ENCODE measurements at regions not wholly inside any gene's neighbourhood (a gene's known extent, or its start where the extent isn't known, plus 50 kb on each side); places are given as distances from the start of the nearest gene placed in this dataset.

DNA sequence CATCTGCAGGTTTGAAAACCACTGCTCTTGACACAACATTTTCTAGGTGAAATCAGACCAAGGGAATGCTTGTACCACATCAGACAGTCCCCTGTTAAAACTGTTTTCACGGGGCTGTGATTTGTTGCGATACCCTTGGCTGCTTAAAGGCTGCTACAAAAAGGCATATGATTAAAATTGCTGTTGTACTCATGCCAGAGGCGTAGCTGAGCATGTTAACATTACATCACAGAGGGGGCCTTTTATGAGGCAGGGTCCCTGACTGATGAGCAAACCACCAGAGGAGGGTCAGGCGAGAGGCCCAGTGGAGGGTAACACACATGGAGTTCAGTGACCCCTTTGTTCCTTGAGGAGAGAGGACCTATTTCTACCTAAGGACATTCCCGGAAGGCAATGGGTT, 70.4 kb upstream of the CDYL start:
- Histone ChIP-seq H3K9me2 (ENCODE audit: insufficient read depth, low read length) (no peaks in the 10 kb centered on the region), H3K79me2 (ENCODE audit: insufficient read depth, low read depth, low read length) (no peaks in the 10 kb centered on the region), H3K27ac (ENCODE audit: low read depth, low read length, poor library complexity, severe bottlenecking) (no peak overlapping the region), H4K20me1 (ENCODE audit: insufficient read depth, low read length) (no peaks in the 10 kb centered on the region), H3K4me2 (ENCODE audit: low read length) (no peak overlapping the region), H3K36me3 (ENCODE audit: insufficient read depth, low read length) (no peaks in the 10 kb centered on the region), H3K9me3 (ENCODE audit: low read length) (no peaks in the 10 kb centered on the region), H3K4me1 (ENCODE audit: insufficient read depth, low read length, poor library complexity, severe bottlenecking) (no peaks in the 10 kb centered on the region), H3K4me3 (ENCODE audit: low read depth, low read length, poor library complexity, severe bottlenecking) (no peak overlapping the region), H2AFZ (ENCODE audit: low read length) (no peak overlapping the region)
- ChIA-PET CTCF (ENCODE audit: unreplicated experiment) (no interaction called here), POLR2A (interaction anchor here (0.6 to 0.7 kb wide), 4 partner anchors 37 to 1139 kb away, joined by 3 to 7 read pairs (median 3); no protein-coding TSS in a partner anchor)
- intact Hi-C loops (cut with micrococcal nuclease; ENCODE audit: unreplicated experiment), result no loop called here
- BruUV-seq (replicated peaks), result no TSS peak
- no peak for DNase-seq (ENCODE audit: low spot score)
- TF ChIP-seq EZH2phosphoT487 (IDR thresholded peaks at IDR 0.05; ENCODE audit: borderline replicate concordance, low read depth, low read length) (no peak), CTCF (conservative IDR thresholded peaks at IDR 0.05; ENCODE audit: low read length) (no peak)

DNA sequence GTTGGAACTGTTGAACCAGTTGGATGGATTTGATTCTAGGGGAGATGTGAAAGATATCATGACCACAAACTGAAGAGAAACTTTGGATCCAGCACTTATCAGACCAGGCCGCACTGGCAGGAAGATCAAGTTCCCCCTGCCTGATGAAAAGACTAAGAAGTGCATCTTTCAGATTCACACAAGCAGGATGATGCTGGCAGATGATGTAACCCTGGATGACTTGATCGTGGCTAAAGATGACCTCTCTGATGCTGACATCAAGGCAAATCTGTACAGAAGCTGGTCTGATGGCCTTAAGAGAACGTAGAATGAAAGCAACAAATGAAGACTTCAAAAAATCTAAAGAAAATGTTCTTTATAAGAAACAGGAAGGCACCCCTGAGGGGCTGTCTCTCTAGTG, 72.8 kb upstream of the CDYL start:
- Histone ChIP-seq H3K36me3 (ENCODE audit: insufficient read depth, low read length) (no peaks in the 10 kb centered on the region), H2AFZ (ENCODE audit: low read length) (no peak overlapping the region), H3K27ac (ENCODE audit: low read depth, low read length, poor library complexity, severe bottlenecking) (no peak overlapping the region), H3K9me2 (ENCODE audit: insufficient read depth, low read length) (no peaks in the 10 kb centered on the region), H3K4me3 (ENCODE audit: low read depth, low read length, poor library complexity, severe bottlenecking) (no peak overlapping the region), H3K9me3 (ENCODE audit: low read length) (no peaks in the 10 kb centered on the region), H3K79me2 (ENCODE audit: insufficient read depth, low read depth, low read length) (no peaks in the 10 kb centered on the region), H4K20me1 (ENCODE audit: insufficient read depth, low read length) (no peaks in the 10 kb centered on the region), H3K4me1 (ENCODE audit: insufficient read depth, low read length, poor library complexity, severe bottlenecking) (no peaks in the 10 kb centered on the region), H3K4me2 (ENCODE audit: low read length) (no peak overlapping the region)
- TF ChIP-seq CTCF (conservative IDR thresholded peaks at IDR 0.05; ENCODE audit: low read length) (no peak), EZH2phosphoT487 (IDR thresholded peaks at IDR 0.05; ENCODE audit: borderline replicate concordance, low read depth, low read length) (no peak)
- BruUV-seq (replicated peaks), result no TSS peak
- ChIA-PET CTCF (ENCODE audit: unreplicated experiment) (no interaction called here), POLR2A (no interaction called here)
- no peak for DNase-seq (ENCODE audit: low spot score)
- intact Hi-C loops (cut with micrococcal nuclease; ENCODE audit: unreplicated experiment), result no loop called here

- BruUV-seq (replicated peaks), result no TSS peak
- Histone ChIP-seq H3K4me1 (ENCODE audit: insufficient read depth, low read length, poor library complexity, severe bottlenecking) (no peaks in the 10 kb centered on the region), H4K20me1 (ENCODE audit: insufficient read depth, low read length) (no peaks in the 10 kb centered on the region), H3K79me2 (ENCODE audit: insufficient read depth, low read depth, low read length) (no peaks in the 10 kb centered on the region), H3K9me2 (ENCODE audit: insufficient read depth, low read length) (no peaks in the 10 kb centered on the region), H2AFZ (ENCODE audit: low read length) (no peak overlapping the region), H3K27ac (ENCODE audit: low read depth, low read length, poor library complexity, severe bottlenecking) (no peak overlapping the region), H3K36me3 (ENCODE audit: insufficient read depth, low read length) (no peaks in the 10 kb centered on the region), H3K4me3 (ENCODE audit: low read depth, low read length, poor library complexity, severe bottlenecking) (no peak overlapping the region), H3K9me3 (ENCODE audit: low read length) (no peaks in the 10 kb centered on the region), H3K4me2 (ENCODE audit: low read length) (no peak overlapping the region)
- intact Hi-C loops (cut with micrococcal nuclease; ENCODE audit: unreplicated experiment), result no loop called here
- ChIA-PET CTCF (ENCODE audit: unreplicated experiment) (no interaction called here), POLR2A (no interaction called here)
- TF ChIP-seq CTCF (conservative IDR thresholded peaks at IDR 0.05; ENCODE audit: low read length) (no peak), EZH2phosphoT487 (IDR thresholded peaks at IDR 0.05; ENCODE audit: borderline replicate concordance, low read depth, low read length) (no peak)
- no peak for DNase-seq (ENCODE audit: low spot score)
Measured at GRCh38 chr6:4698901-4699659, 77.1 kb upstream of the CDYL start.
